Mesendoderm (in vitro differentiated cells): ENCODE measurements at regions not wholly inside any gene's neighbourhood (a gene's known extent, or its start where the extent isn't known, plus 50 kb on each side); places are given as distances from the start of the nearest gene placed in this dataset.

ENCODE experiments used
- DNase-seq: peaks from one replicate; pipeline ENCODE4 v3.0.0; 2013
- H2AK5ac ChIP-seq: 2 replicates; pipeline ENCODE4 v1.6.1; 2013; ENCODE audit warnings: low read length, inconsistent platforms
- H2BK120ac ChIP-seq: 2 replicates; pipeline ENCODE4 v1.6.1; 2013; ENCODE audit warnings: low read depth, mild to moderate bottlenecking, low read length, moderate library complexity, mixed read lengths
- H2BK15ac ChIP-seq: replicated peaks from 2 replicates; pipeline ENCODE4 v1.6.1; 2013; ENCODE audit warnings: low read depth, mild to moderate bottlenecking, moderate library complexity
- H2BK5ac ChIP-seq: 2 replicates; pipeline ENCODE4 v1.6.1; 2013; ENCODE audit warnings: low read length, inconsistent platforms
- H3K18ac ChIP-seq: 2 replicates; pipeline ENCODE4 v1.6.1; 2013; ENCODE audit warnings: mild to moderate bottlenecking, low read length, mixed read lengths
- H3K23ac ChIP-seq: one replicate; pipeline ENCODE4 v1.6.1; 2013; ENCODE audit warnings: low read length
- H3K27ac ChIP-seq: 2 replicates; pipeline ENCODE4 v1.5.1; 2013; ENCODE audit warnings: low read depth, mild to moderate bottlenecking, inconsistent platforms, low read length, moderate library complexity
- H3K27me3 ChIP-seq: 2 replicates; pipeline ENCODE4 v1.6.1; 2013; ENCODE audit warnings: low read length, control low read depth, mild to moderate bottlenecking, inconsistent platforms; ENCODE audit not compliant: insufficient read depth, poor library complexity
- H3K36me3 ChIP-seq: 2 replicates; pipeline ENCODE4 v1.6.1; 2013; ENCODE audit warnings: low read length, inconsistent platforms; ENCODE audit not compliant: control insufficient read depth, insufficient read depth
- H3K4ac ChIP-seq: one replicate; pipeline ENCODE4 v1.6.1; 2013; ENCODE audit warnings: low read depth, mild to moderate bottlenecking, low read length, moderate library complexity
- H3K4me1 ChIP-seq: 2 replicates; pipeline ENCODE4 v1.6.1; 2013; ENCODE audit warnings: low read depth, low read length, inconsistent platforms; ENCODE audit not compliant: control insufficient read depth
- H3K4me2 ChIP-seq: 2 replicates; pipeline ENCODE4 v1.6.1; 2013; ENCODE audit warnings: low read length
- H3K4me3 ChIP-seq: 2 replicates; pipeline ENCODE4 v1.5.1; 2013; ENCODE audit warnings: mild to moderate bottlenecking, low read length
- H3K56ac ChIP-seq: one replicate; pipeline ENCODE4 v1.6.1; 2013; ENCODE audit warnings: low read length
- H3K79me1 ChIP-seq: 2 replicates; pipeline ENCODE4 v1.6.1; 2013; ENCODE audit warnings: low read length, inconsistent platforms
- H3K79me2 ChIP-seq: 2 replicates; pipeline ENCODE4 v1.6.1; 2013; ENCODE audit warnings: mild to moderate bottlenecking, low read length; ENCODE audit not compliant: control insufficient read depth, insufficient read depth
- H3K9ac ChIP-seq: 2 replicates; pipeline ENCODE4 v1.6.1; 2013; ENCODE audit warnings: low read length, inconsistent platforms
- H4K5ac ChIP-seq: one replicate; pipeline ENCODE4 v1.6.1; 2013; ENCODE audit warnings: low read length
- H4K8ac ChIP-seq: one replicate; pipeline ENCODE4 v1.6.1; 2013; ENCODE audit warnings: low read depth, mild to moderate bottlenecking, control low read depth, low read length, moderate library complexity
- WGBS: extraction: QIAGEN DNeasy Blood & Tissue Kit; methylation state at CpG from one replicate; pipeline ENCODE4 v1.1.7; 2013; ENCODE audit warnings: low lambda C conversion rate, missing lambda C conversion rate; ENCODE audit not compliant: insufficient coverage; ENCODE audit errors: extremely low coverage; 5-methylcytosine and 5-hydroxymethylcytosine counted together

DNA sequence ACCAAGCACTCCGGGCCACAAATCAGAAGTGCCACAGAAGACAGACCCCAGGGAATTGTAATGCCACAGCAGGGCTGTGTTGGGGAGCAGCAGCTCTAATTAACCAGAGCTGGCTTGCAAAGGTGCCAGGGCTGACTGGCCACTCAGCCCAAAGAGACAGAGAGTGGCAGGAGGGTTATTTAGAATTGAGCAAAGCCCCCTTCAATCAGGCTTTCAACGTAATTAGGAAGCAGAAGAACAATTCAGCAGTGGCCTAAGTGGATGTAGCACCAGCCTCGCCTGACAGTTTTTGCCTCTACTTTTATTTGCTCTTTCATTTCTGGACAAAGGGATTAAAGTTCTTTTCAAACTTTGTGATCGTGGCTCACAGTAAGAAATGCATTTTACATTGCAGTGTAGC, 278.3 kb upstream of the IRX3 start:
- Histone ChIP-seq H2BK120ac (no peak overlapping the region), H3K56ac (no peak overlapping the region), H3K4me2 (no peak overlapping the region), H3K79me1 (no peaks in the 10 kb centered on the region), H3K23ac (no peak overlapping the region), H3K9ac (no peak overlapping the region), H3K18ac (no peak overlapping the region), H4K5ac (no peak overlapping the region), H3K4me1 (no peaks in the 10 kb centered on the region), H4K8ac (no peak overlapping the region), H3K27ac (no peak overlapping the region), H2BK15ac (no peak overlapping the region), H3K36me3 (no peaks in the 10 kb centered on the region), H3K27me3 (no peaks in the 10 kb centered on the region), H2BK5ac (no peak overlapping the region), H2AK5ac (no peak overlapping the region), H3K4me3 (no peak overlapping the region), H3K79me2 (no peaks in the 10 kb centered on the region), H3K4ac (no peak overlapping the region)
- WGBS = no CpG with 5 or more reads among the region's 4 CpGs
- DNase-seq = no peak

DNA sequence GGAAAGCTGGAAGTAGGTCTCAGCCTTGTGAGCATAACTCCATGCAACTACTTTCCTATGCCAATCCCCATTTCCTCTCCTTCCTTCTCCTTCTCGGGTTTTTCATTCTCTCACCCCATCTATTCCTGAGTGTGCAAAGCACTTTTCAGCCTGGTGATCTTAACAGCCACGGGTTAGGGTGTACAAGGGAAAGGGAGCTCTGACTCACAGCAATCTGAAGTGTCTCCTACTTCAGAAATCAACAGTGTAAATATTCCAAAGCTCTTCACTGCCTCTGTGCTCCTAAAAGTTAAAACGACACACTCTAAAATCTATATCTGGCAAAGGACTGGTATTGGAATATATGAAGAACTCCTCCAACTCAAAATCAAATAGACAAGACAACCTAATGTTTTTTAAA, 268.0 kb upstream of the IRX3 start:
- no peak overlapping the region for H3K18ac ChIP-seq
- no peak overlapping the region for H3K27ac ChIP-seq
- DNase-seq = no peak
- H4K5ac ChIP-seq = no peak overlapping the region
- no peak overlapping the region for H3K23ac ChIP-seq
- H3K9ac ChIP-seq = no peak overlapping the region
- H3K36me3 ChIP-seq = no peaks in the 10 kb centered on the region
- H3K27me3 ChIP-seq = no peaks in the 10 kb centered on the region
- H3K4me1 ChIP-seq = no peaks in the 10 kb centered on the region
- H3K79me1 ChIP-seq = no peaks in the 10 kb centered on the region
- H2BK120ac ChIP-seq = no peak overlapping the region
- H4K8ac ChIP-seq = no peak overlapping the region
- H3K4ac ChIP-seq = no peak overlapping the region
- no peaks in the 10 kb centered on the region for H3K79me2 ChIP-seq
- H2BK5ac ChIP-seq = no peak overlapping the region
- H3K56ac ChIP-seq = no peak overlapping the region
- no peak overlapping the region for H2AK5ac ChIP-seq
- no peak overlapping the region for H3K4me3 ChIP-seq
- H3K4me2 ChIP-seq = no peak overlapping the region
- H2BK15ac ChIP-seq = no peak overlapping the region
- no CpG with 5 or more reads among the region's 3 CpGs for WGBS

GRCh38 chr16:54548281-54548680, 261.7 kb upstream of the IRX3 start:
- Histone ChIP-seq H3K23ac (no peak overlapping the region), H3K4ac (no peak overlapping the region), H2AK5ac (no peak overlapping the region), H3K27me3 (no peaks in the 10 kb centered on the region), H3K4me3 (no peak overlapping the region), H3K36me3 (no peaks in the 10 kb centered on the region), H3K4me2 (no peak overlapping the region), H3K56ac (no peak overlapping the region), H2BK120ac (no peak overlapping the region), H3K9ac (no peak overlapping the region), H3K79me2 (no peaks in the 10 kb centered on the region), H2BK5ac (no peak overlapping the region), H3K18ac (no peak overlapping the region), H4K8ac (no peak overlapping the region), H3K4me1 (no peaks in the 10 kb centered on the region), H4K5ac (no peak overlapping the region), H3K79me1 (no peaks in the 10 kb centered on the region), H2BK15ac (no peak overlapping the region), H3K27ac (no peak overlapping the region)
- WGBS = no CpG with 5 or more reads among the region's 7 CpGs
- no peak for DNase-seq

- no peaks in the 10 kb centered on the region for H3K4me1 ChIP-seq
- H3K27ac ChIP-seq = no peak overlapping the region
- H3K79me2 ChIP-seq = no peaks in the 10 kb centered on the region
- no peak overlapping the region for H3K18ac ChIP-seq
- H3K56ac ChIP-seq = no peak overlapping the region
- no peak overlapping the region for H3K9ac ChIP-seq
- H3K36me3 ChIP-seq = no peaks in the 10 kb centered on the region
- no peak overlapping the region for H3K23ac ChIP-seq
- WGBS = no CpG with 5 or more reads among the region's 4 CpGs
- no peak overlapping the region for H2AK5ac ChIP-seq
- no peaks in the 10 kb centered on the region for H3K79me1 ChIP-seq
- no peaks in the 10 kb centered on the region for H3K27me3 ChIP-seq
- no peak overlapping the region for H2BK5ac ChIP-seq
- H3K4me2 ChIP-seq = no peak overlapping the region
- no peak overlapping the region for H2BK120ac ChIP-seq
- H3K4ac ChIP-seq = no peak overlapping the region
- DNase-seq = no peak
- H4K5ac ChIP-seq = no peak overlapping the region
- H3K4me3 ChIP-seq = no peak overlapping the region
- H2BK15ac ChIP-seq = no peak overlapping the region
- H4K8ac ChIP-seq = no peak overlapping the region
These were observed 260.5 kb upstream of the IRX3 start for GRCh38 chr16:54547052-54547451.

GRCh38 chr16:54546521-54546920, 259.9 kb upstream of the IRX3 start:
- no peak overlapping the region for H3K18ac ChIP-seq
- no peaks in the 10 kb centered on the region for H3K79me1 ChIP-seq
- H3K9ac ChIP-seq = no peak overlapping the region
- no peak overlapping the region for H2BK120ac ChIP-seq
- H3K27ac ChIP-seq = no peak overlapping the region
- H4K8ac ChIP-seq = no peak overlapping the region
- H3K4me3 ChIP-seq = no peak overlapping the region
- H2AK5ac ChIP-seq = no peak overlapping the region
- H3K23ac ChIP-seq = no peak overlapping the region
- no peaks in the 10 kb centered on the region for H3K4me1 ChIP-seq
- no peak overlapping the region for H3K4ac ChIP-seq
- H3K56ac ChIP-seq = no peak overlapping the region
- no CpG with 5 or more reads among the region's 5 CpGs for WGBS
- no peaks in the 10 kb centered on the region for H3K27me3 ChIP-seq
- H3K79me2 ChIP-seq = no peaks in the 10 kb centered on the region
- no peak overlapping the region for H2BK5ac ChIP-seq
- no peaks in the 10 kb centered on the region for H3K36me3 ChIP-seq
- no peak overlapping the region for H4K5ac ChIP-seq
- H2BK15ac ChIP-seq = no peak overlapping the region
- DNase-seq = no peak
- H3K4me2 ChIP-seq = no peak overlapping the region

DNA sequence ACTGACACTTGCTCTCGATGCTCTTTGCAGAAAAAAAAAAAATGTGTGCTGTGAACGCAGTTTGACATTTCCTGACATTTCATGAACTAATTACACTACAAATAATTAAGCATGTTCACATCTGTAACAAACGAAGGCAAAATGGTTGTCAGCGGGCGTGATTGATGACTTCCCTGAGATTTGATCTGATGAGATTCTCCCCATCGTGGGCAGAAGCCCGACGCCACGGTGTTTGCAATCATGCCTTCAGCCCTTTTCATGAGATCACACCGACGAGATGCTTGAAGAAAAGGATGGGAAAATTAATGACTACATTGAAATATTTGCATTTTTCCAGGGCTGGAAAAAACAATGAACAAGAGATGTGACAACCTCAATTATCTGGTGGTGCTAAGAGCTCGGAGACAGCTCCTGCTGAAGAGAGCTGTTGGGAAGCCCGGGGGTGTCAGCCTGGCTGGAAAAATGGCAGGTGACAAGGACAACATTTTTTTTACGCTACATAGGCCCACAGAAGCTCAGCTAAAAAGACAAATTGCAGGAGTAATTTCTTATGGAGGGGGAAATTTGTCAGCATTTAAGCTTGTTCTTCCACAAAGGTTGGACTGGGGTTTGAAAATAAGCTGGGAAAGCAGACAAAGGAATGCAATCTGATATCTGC, 259.4 kb upstream of the IRX3 start:
- no peak overlapping the region for H2BK5ac ChIP-seq
- no peak overlapping the region for H2AK5ac ChIP-seq
- H3K27ac ChIP-seq = no peak overlapping the region
- no peak overlapping the region for H2BK120ac ChIP-seq
- no CpG with 5 or more reads among the region's 14 CpGs for WGBS
- H3K4me2 ChIP-seq = no peak overlapping the region
- H4K8ac ChIP-seq = no peak overlapping the region
- DNase-seq = no peak
- no peak overlapping the region for H3K4me3 ChIP-seq
- H3K18ac ChIP-seq = no peak overlapping the region
- H3K9ac ChIP-seq = no peak overlapping the region
- no peaks in the 10 kb centered on the region for H3K36me3 ChIP-seq
- no peak overlapping the region for H3K23ac ChIP-seq
- no peak overlapping the region for H2BK15ac ChIP-seq
- no peaks in the 10 kb centered on the region for H3K4me1 ChIP-seq
- no peak overlapping the region for H3K4ac ChIP-seq
- no peaks in the 10 kb centered on the region for H3K79me2 ChIP-seq
- H3K27me3 ChIP-seq = no peaks in the 10 kb centered on the region
- H3K56ac ChIP-seq = no peak overlapping the region
- H3K79me1 ChIP-seq = no peaks in the 10 kb centered on the region
- H4K5ac ChIP-seq = no peak overlapping the region
